ENCODE measurements at regions not wholly inside any gene's neighbourhood (a gene's known extent, or its start where the extent isn't known, plus 50 kb on each side); places are given as distances from the start of the nearest gene placed in this dataset.

- H3K27ac Mint-ChIP-seq: no peak overlapping the region
- H3K4me1 ChIP-seq (ENCODE audit: control insufficient read depth, insufficient read depth, low read length, poor library complexity, severe bottlenecking): no peaks in the 10 kb centered on the region
- H3K27ac ChIP-seq (ENCODE audit: insufficient read depth, low read length, poor library complexity, severe bottlenecking): no peak overlapping the region
- peaks cover 1% of the 10 kb centered on the region for H3K27me3 ChIP-seq (ENCODE audit: control insufficient read depth, insufficient read depth, low read length)
- H3K36me3 Mint-ChIP-seq: no peaks in the 10 kb centered on the region
- H3K9me3 ChIP-seq (ENCODE audit: control insufficient read depth in 2 of 2, low read length in 2 of 2): no peaks in the 10 kb centered on the region
- H3K27me3 Mint-ChIP-seq: no peaks in the 10 kb centered on the region
- H3K36me3 ChIP-seq (ENCODE audit: control insufficient read depth, insufficient read depth, low read length): no peaks in the 10 kb centered on the region
- DNase-seq: no peak
- no peaks in the 10 kb centered on the region for H3K4me1 Mint-ChIP-seq
- H3K4me3 Mint-ChIP-seq: no peak overlapping the region
- peaks cover 0 to 2% (median 0%) of the 10 kb centered on the region in 7 donors for H3K9me3 Mint-ChIP-seq
- ATAC-seq (ENCODE audit: low read depth in 2 of 2): no peak
- no peak overlapping the region for H3K4me3 ChIP-seq (ENCODE audit: low read depth, low read length)
These were observed 85.7 kb upstream of the HS3ST2 start for GRCh38 chr16:22728167-22728836.

GRCh38 chr16:22732400-22732799, 81.6 kb upstream of the HS3ST2 start:
- ATAC-seq (ENCODE audit: low read depth in 2 of 2) (no peak), DNase-seq (no peak)
- Mint-ChIP-seq H3K27ac (no peak overlapping the region), H3K27me3 (no peaks in the 10 kb centered on the region), H3K9me3 (no peaks in the 10 kb centered on the region), H3K4me3 (no peak overlapping the region), H3K36me3 (no peaks in the 10 kb centered on the region), H3K4me1 (no peaks in the 10 kb centered on the region)
- H3K9me3 ChIP-seq (ENCODE audit: control insufficient read depth in 2 of 2, low read length in 2 of 2): no peaks in the 10 kb centered on the region
- no peaks in the 10 kb centered on the region for H3K4me1 ChIP-seq (ENCODE audit: control insufficient read depth, insufficient read depth, low read length, poor library complexity, severe bottlenecking)
- no peaks in the 10 kb centered on the region for H3K36me3 ChIP-seq (ENCODE audit: control insufficient read depth, insufficient read depth, low read length)
- H3K4me3 ChIP-seq (ENCODE audit: low read depth, low read length): no peak overlapping the region
- no peak overlapping the region for H3K27ac ChIP-seq (ENCODE audit: insufficient read depth, low read length, poor library complexity, severe bottlenecking)
- peaks cover 1% of the 10 kb centered on the region for H3K27me3 ChIP-seq (ENCODE audit: control insufficient read depth, insufficient read depth, low read length)

GRCh38 chr16:22732959-22733358, 81.0 kb upstream of the HS3ST2 start:
- H3K27me3 Mint-ChIP-seq: no peaks in the 10 kb centered on the region
- DNase-seq (no peak), ATAC-seq (ENCODE audit: low read depth in 2 of 2) (no peak)
- Histone ChIP-seq H3K4me3 (ENCODE audit: low read depth, low read length) (no peak overlapping the region), H3K4me1 (ENCODE audit: control insufficient read depth, insufficient read depth, low read length, poor library complexity, severe bottlenecking) (no peaks in the 10 kb centered on the region), H3K27me3 (ENCODE audit: control insufficient read depth, insufficient read depth, low read length) (peaks cover 1% of the 10 kb centered on the region), H3K36me3 (ENCODE audit: control insufficient read depth, insufficient read depth, low read length) (no peaks in the 10 kb centered on the region), H3K27ac (ENCODE audit: insufficient read depth, low read length, poor library complexity, severe bottlenecking) (no peak overlapping the region), H3K9me3 (ENCODE audit: control insufficient read depth in 2 of 2, low read length in 2 of 2) (no peaks in the 10 kb centered on the region)
- no peak overlapping the region for H3K27ac Mint-ChIP-seq
- no peak overlapping the region for H3K4me3 Mint-ChIP-seq
- no peaks in the 10 kb centered on the region for H3K4me1 Mint-ChIP-seq
- no peaks in the 10 kb centered on the region for H3K9me3 Mint-ChIP-seq
- H3K36me3 Mint-ChIP-seq: no peaks in the 10 kb centered on the region

GRCh38 chr16:22734368-22734767, 79.6 kb upstream of the HS3ST2 start:
- H3K4me3 Mint-ChIP-seq: no peak overlapping the region
- Histone ChIP-seq H3K36me3 (ENCODE audit: control insufficient read depth, insufficient read depth, low read length) (no peaks in the 10 kb centered on the region), H3K4me1 (ENCODE audit: control insufficient read depth, insufficient read depth, low read length, poor library complexity, severe bottlenecking) (no peaks in the 10 kb centered on the region), H3K4me3 (ENCODE audit: low read depth, low read length) (no peak overlapping the region), H3K27me3 (ENCODE audit: control insufficient read depth, insufficient read depth, low read length) (peaks cover 1% of the 10 kb centered on the region), H3K27ac (ENCODE audit: insufficient read depth, low read length, poor library complexity, severe bottlenecking) (no peak overlapping the region), H3K9me3 (ENCODE audit: control insufficient read depth in 2 of 2, low read length in 2 of 2) (no peaks in the 10 kb centered on the region)
- no peaks in the 10 kb centered on the region for H3K9me3 Mint-ChIP-seq
- no peaks in the 10 kb centered on the region for H3K36me3 Mint-ChIP-seq
- ATAC-seq (ENCODE audit: low read depth in 2 of 2) (no peak), DNase-seq (no peak)
- peaks cover 5% of the 10 kb centered on the region for H3K27me3 Mint-ChIP-seq
- no peaks in the 10 kb centered on the region for H3K4me1 Mint-ChIP-seq
- H3K27ac Mint-ChIP-seq: no peak overlapping the region

- Mint-ChIP-seq H3K4me3 (no peak overlapping the region), H3K36me3 (no peaks in the 10 kb centered on the region), H3K4me1 (no peaks in the 10 kb centered on the region), H3K27ac (no peak overlapping the region), H3K9me3 (no peaks in the 10 kb centered on the region), H3K27me3 (peaks cover 5% of the 10 kb centered on the region)
- H3K4me3 ChIP-seq (ENCODE audit: low read depth, low read length): no peak overlapping the region
- no peak for ATAC-seq (ENCODE audit: low read depth in 2 of 2)
- no peaks in the 10 kb centered on the region for H3K4me1 ChIP-seq (ENCODE audit: control insufficient read depth, insufficient read depth, low read length, poor library complexity, severe bottlenecking)
- no peak for DNase-seq
- peaks cover 1% of the 10 kb centered on the region for H3K27me3 ChIP-seq (ENCODE audit: control insufficient read depth, insufficient read depth, low read length)
- H3K36me3 ChIP-seq (ENCODE audit: control insufficient read depth, insufficient read depth, low read length): no peaks in the 10 kb centered on the region
- H3K9me3 ChIP-seq (ENCODE audit: control insufficient read depth in 2 of 2, low read length in 2 of 2): no peaks in the 10 kb centered on the region
- no peak overlapping the region for H3K27ac ChIP-seq (ENCODE audit: insufficient read depth, low read length, poor library complexity, severe bottlenecking)
These were observed 77.2 kb upstream of the HS3ST2 start for GRCh38 chr16:22736791-22737190.

GRCh38 chr16:22739077-22739476, 74.9 kb upstream of the HS3ST2 start:
- Mint-ChIP-seq H3K27ac (no peak overlapping the region), H3K36me3 (no peaks in the 10 kb centered on the region), H3K9me3 (peaks cover 0 to 6% (median 2%) of the 10 kb centered on the region in 7 donors), H3K4me1 (no peaks in the 10 kb centered on the region), H3K27me3 (peaks cover 5% of the 10 kb centered on the region), H3K4me3 (no peak overlapping the region)
- DNase-seq (no peak), ATAC-seq (ENCODE audit: low read depth in 2 of 2) (no peak)
- Histone ChIP-seq H3K4me3 (ENCODE audit: low read depth, low read length) (no peak overlapping the region), H3K4me1 (ENCODE audit: control insufficient read depth, insufficient read depth, low read length, poor library complexity, severe bottlenecking) (no peaks in the 10 kb centered on the region), H3K9me3 (ENCODE audit: control insufficient read depth in 2 of 2, low read length in 2 of 2) (no peaks in the 10 kb centered on the region), H3K27me3 (ENCODE audit: control insufficient read depth, insufficient read depth, low read length) (no peaks in the 10 kb centered on the region), H3K36me3 (ENCODE audit: control insufficient read depth, insufficient read depth, low read length) (no peaks in the 10 kb centered on the region), H3K27ac (ENCODE audit: insufficient read depth, low read length, poor library complexity, severe bottlenecking) (no peak overlapping the region)

- ATAC-seq (ENCODE audit: low read depth in 2 of 2): no peak
- peaks cover 3 to 9% (median 6%) of the 10 kb centered on the region in 7 donors for H3K9me3 Mint-ChIP-seq
These were observed 70.6 kb upstream of the HS3ST2 start for GRCh38 chr16:22743401-22743800.

GRCh38 chr16:22751104-22751667, 62.8 kb upstream of the HS3ST2 start:
- H3K27ac ChIP-seq (ENCODE audit: insufficient read depth, low read length, poor library complexity, severe bottlenecking): no peak overlapping the region
- no peak overlapping the region for H3K4me3 Mint-ChIP-seq
- H3K9me3 ChIP-seq (ENCODE audit: control insufficient read depth in 2 of 2, low read length in 2 of 2): no peaks in the 10 kb centered on the region
- H3K36me3 Mint-ChIP-seq: no peaks in the 10 kb centered on the region
- H3K4me1 ChIP-seq (ENCODE audit: control insufficient read depth, insufficient read depth, low read length, poor library complexity, severe bottlenecking): no peaks in the 10 kb centered on the region
- H3K27me3 Mint-ChIP-seq: peaks cover 7% of the 10 kb centered on the region
- H3K27me3 ChIP-seq (ENCODE audit: control insufficient read depth, insufficient read depth, low read length): peaks cover 2% of the 10 kb centered on the region
- H3K36me3 ChIP-seq (ENCODE audit: control insufficient read depth, insufficient read depth, low read length): no peaks in the 10 kb centered on the region
- DNase-seq (no peak), ATAC-seq (ENCODE audit: low read depth in 2 of 2) (no peak)
- no peak overlapping the region for H3K27ac Mint-ChIP-seq
- H3K9me3 Mint-ChIP-seq: peaks cover 0 to 7% (median 0%) of the 10 kb centered on the region in 7 donors
- H3K4me1 Mint-ChIP-seq: no peaks in the 10 kb centered on the region
- no peak overlapping the region for H3K4me3 ChIP-seq (ENCODE audit: low read depth, low read length)

More at GRCh38 chr16:22743401-22743800, 70.6 kb upstream of the HS3ST2 start:
- H3K27ac Mint-ChIP-seq: no peak overlapping the region
- no peaks in the 10 kb centered on the region for H3K36me3 ChIP-seq (ENCODE audit: control insufficient read depth, insufficient read depth, low read length)
- no peak overlapping the region for H3K4me3 Mint-ChIP-seq
- H3K4me1 Mint-ChIP-seq: no peaks in the 10 kb centered on the region
- H3K27ac ChIP-seq (ENCODE audit: insufficient read depth, low read length, poor library complexity, severe bottlenecking): no peak overlapping the region
- no peaks in the 10 kb centered on the region for H3K4me1 ChIP-seq (ENCODE audit: control insufficient read depth, insufficient read depth, low read length, poor library complexity, severe bottlenecking)
- H3K9me3 ChIP-seq (ENCODE audit: control insufficient read depth in 2 of 2, low read length in 2 of 2): no peaks in the 10 kb centered on the region
- no peak for DNase-seq
- H3K27me3 ChIP-seq (ENCODE audit: control insufficient read depth, insufficient read depth, low read length): peaks cover 2% of the 10 kb centered on the region
- peaks cover 5% of the 10 kb centered on the region for H3K27me3 Mint-ChIP-seq
- H3K4me3 ChIP-seq (ENCODE audit: low read depth, low read length): no peak overlapping the region
- no peaks in the 10 kb centered on the region for H3K36me3 Mint-ChIP-seq
